Umbilical cord (tissue), 1 donor: ENCODE measurements at regions not wholly inside any gene's neighbourhood (a gene's known extent, or its start where the extent isn't known, plus 50 kb on each side); places are given as distances from the start of the nearest gene placed in this dataset.

Experiments
- DNase-seq: peaks from one replicate; pipeline ENCODE4 v3.0.0-alpha.2; 2015; ENCODE audit warnings: low spot score

GRCh38 chr1:215031392-215031791 lies 51.1 kb upstream of the KCNK2 start:
- DNase-seq, result no peak
